Brain pericyte (primary cell): ENCODE measurements at regions not wholly inside any gene's neighbourhood (a gene's known extent, or its start where the extent isn't known, plus 50 kb on each side); places are given as distances from the start of the nearest gene placed in this dataset.

Experiments used
- DNase-seq: peaks from one replicate; pipeline ENCODE4 v3.0.0-alpha.2; 2012; ENCODE audit warnings: low read depth, low spot score

DNA sequence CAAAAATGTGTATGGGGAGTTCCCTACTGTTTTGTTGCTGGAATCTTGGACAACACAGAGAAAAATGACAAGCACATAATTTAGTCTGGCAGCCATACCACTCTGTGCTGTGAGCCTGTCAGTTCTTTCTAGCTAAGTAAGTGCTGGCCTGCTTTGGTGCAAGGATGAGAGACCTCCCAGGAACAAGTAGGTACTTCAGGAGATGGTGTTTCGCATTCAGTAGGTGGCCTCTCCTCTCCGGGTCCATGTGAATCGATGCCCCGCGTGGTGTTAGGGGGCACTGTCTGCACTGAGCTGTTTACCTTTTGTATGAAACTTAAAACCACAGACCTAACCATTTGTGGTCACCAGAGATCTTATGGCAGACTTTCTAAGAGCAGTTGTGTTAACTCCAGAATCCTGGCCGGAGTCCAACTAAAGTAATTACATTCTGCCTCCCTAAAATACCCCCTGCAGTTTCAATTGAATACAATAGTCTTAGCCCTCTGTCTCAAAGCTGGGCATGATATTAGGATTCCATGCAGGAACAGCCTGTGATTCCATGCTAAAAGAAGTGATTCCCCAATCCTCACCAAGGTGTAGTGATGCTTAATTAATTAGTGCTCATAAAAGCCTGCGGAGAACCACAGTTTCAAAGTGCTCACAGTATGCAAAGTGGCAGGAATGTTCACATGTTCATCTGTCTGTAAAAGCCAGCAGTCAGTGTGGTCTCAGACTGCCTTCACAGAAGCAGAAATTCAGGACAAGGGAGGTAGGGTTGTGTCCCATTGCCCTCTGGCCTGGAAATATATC, 64.2 kb downstream of the LLPH start:
- peak; percentile 65 for DNase-seq

DNA sequence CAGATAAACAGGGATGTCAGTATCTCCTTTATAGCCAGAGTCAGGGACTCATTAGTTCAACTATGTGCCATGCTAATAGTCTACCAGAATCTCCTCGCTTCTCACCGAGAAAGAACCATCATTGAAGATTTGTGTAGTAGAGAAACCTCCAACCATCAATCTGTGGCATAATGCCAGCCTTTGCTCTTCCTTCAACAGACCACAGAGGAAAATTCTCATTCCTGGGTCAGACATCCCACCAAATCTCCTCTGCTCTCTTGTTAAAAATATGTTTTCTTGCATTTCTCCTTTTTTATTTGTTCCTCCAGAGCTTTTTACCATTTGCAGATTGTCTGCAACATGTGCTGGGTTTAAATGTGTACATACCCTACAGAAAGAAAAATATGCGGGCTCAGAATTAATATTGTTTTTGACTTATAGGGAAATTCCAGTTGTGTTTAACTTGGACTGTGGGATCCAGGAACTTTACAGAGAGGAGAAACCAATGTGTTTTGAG, 64.9 kb downstream of the LLPH start:
- no peak for DNase-seq

DNA sequence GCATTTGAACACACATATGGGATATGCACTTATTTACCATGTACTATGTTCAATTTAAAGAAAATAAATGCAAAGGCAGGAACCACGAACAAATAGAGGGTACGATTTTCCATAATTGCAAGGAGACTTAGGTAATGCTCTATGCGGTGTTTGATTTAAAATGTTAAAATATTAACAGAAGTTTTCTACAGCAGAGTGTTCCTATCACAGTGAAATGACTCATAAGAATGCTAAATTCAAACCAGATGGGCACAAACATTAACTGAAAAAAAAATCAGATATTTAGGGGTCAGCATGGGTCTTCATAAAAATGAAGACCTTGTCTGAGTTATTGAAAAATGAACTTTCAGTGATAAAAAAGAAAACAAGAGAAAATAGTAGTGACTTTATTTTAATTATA, 65.4 kb downstream of the LLPH start:
- DNase-seq = peak; percentile 27

DNA sequence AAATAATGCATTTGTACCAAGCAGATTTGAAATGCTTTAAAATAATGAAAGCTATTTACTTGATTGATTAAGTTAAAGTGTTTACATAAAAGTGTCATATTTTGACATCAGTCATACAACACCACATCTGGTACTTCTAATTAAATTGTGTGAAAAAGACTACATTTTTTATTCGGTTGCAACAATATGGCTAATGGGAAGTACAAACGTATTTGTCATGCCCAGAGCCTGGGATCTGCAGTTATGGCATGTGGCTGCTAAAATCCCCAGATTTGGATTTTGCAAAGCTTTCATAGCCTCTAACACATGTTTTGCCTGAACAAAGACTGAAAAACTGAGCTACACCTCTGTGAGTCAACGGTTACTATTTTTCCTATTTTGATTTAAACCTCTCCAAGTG, 66.6 kb downstream of the LLPH start:
- no peak for DNase-seq

GRCh38 chr12:66062290-66062625, 68.3 kb downstream of the LLPH start:
- no peak for DNase-seq

GRCh38 chr12:66061557-66062289, 68.8 kb downstream of the LLPH start:
- no peak for DNase-seq

DNA sequence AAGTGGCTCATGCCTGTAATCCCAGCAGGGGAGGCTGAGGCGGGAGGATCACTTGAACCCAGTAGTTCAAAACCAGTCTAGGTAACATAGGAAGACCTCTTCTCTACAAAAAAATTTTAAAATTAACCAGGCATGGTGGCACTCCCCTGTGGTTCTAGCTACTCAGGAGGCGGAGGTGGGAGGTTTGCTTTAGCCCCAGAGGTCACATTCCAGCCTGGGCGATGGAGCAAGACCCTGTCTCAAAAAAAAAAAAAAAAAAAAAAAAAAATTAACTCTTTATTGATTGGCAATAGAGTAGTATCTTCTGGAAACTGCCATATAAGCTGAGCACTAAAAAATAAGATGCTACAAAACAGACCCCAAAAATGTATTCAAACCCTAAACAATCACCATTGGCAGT, 69.5 kb downstream of the LLPH start:
- no peak for DNase-seq

GRCh38 chr12:66060163-66060907, 70.2 kb downstream of the LLPH start:
- no peak for DNase-seq

GRCh38 chr12:66059666-66060065, 70.9 kb downstream of the LLPH start:
- DNase-seq = no peak

DNA sequence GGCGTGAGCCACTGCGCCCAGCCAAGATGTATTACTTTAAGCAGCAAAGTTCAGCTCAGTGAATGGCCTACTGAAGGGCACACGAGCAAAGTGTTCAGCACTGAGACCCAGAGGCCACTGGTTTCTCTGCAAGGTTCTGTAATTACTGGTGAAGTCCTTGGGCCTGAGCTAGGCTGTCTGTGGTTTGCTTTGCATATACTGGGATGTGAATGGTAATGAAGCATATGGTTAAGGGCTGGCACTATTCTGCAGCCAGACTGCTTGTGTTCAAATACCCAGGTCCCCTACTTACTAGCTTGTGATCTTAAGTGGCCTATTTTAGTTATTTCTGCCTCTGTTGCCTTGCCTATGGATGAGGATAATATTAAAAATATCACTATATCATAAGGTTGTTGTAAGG, 72.0 kb downstream of the LLPH start:
- no peak for DNase-seq

- no peak for DNase-seq
These were observed 74.7 kb downstream of the LLPH start for GRCh38 chr12:66055837-66056319.

GRCh38 chr12:66052988-66053615, 77.4 kb downstream of the LLPH start:
- DNase-seq = no peak

- no peak for DNase-seq
These were observed 79.2 kb downstream of the LLPH start for GRCh38 chr12:66051361-66051760.

DNA sequence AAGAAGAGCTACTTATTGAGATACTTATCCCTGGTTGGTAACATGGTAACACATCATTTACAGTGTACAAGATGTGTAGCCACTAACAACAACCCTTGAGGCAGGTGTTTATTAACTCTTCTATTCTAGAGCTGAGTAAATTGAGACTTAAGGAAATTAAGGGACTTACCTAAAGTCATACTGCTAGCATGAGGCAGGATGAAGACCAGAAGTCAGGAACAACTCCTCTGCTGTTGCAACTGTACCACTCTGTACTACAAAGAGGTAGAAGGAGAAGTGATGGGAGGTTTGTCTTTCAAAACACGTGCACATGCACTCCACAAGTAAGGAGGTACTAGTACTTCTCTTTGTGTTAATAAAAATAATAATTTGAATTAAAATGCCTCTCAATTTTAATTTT, 79.9 kb downstream of the LLPH start:
- no peak for DNase-seq

- DNase-seq = no peak
These were observed 80.3 kb downstream of the LLPH start for GRCh38 chr12:66050283-66050576.

DNA sequence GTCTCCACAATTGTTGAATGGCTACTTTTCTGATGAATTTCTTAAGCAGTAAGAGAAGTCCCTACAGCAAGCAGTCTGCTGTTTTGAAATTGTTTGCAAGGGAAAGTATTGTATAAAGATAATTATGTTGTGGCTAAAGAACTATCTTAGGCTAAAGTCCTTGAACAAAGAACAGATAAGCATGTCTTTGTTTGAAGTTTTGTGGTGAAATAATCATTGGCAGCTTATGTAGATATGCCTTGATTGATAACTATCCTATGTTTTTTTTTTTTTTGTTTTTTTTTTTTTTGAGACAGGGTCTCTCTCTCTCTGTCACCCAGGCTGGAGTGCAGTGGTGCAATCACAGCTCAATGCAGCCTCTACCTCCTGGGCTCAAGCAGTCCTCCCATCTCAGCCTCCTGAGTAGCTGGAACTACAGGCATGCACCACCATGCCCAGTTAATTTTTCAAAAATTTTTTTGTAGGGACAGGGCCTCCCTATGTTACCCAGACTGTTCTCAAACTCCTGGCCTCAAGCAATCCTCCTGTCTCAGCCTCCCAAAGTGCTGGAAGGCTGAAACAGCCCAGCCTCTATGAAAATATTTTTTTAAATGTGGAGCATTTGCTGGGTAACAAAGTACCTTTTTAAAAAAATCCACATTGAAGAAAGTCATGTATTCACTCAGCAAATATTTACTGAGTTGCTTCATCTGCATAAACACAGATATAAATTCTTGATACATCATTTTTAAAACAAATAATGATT, 80.8 kb downstream of the LLPH start:
- no peak for DNase-seq

DNA sequence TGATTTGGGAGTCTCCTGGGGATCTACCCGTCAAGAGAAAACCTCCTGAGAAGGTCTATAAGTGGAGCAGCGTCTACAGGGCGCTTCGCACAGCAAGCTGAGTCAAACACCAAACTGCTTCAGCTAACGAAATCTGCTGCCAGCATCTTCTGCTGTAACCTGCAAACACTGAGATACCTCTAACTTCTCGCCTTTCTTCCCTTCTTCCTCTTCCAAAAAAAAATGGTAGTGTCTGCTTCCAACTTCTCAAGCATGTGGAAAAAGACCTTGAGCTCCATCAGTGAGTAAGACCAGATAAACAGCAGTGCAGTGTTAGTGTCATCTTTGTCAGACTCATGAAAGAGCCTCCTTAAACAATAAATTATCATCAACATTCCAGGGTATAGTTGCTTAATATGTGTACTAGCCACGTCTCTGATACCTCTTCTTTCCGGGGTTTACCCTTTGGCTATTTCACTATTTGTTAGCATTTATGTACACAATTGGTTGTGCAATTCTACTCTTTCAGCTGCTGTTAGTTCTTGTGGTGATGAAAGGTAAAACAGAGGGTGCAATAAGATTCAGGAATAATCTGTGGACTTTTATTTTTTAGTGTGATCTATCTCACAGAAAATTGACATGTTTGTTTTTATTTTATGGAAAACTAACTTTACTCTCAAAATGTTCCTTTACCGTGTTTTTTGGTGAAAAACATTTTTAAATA, 81.6 kb downstream of the LLPH start:
- DNase-seq = no peak

DNA sequence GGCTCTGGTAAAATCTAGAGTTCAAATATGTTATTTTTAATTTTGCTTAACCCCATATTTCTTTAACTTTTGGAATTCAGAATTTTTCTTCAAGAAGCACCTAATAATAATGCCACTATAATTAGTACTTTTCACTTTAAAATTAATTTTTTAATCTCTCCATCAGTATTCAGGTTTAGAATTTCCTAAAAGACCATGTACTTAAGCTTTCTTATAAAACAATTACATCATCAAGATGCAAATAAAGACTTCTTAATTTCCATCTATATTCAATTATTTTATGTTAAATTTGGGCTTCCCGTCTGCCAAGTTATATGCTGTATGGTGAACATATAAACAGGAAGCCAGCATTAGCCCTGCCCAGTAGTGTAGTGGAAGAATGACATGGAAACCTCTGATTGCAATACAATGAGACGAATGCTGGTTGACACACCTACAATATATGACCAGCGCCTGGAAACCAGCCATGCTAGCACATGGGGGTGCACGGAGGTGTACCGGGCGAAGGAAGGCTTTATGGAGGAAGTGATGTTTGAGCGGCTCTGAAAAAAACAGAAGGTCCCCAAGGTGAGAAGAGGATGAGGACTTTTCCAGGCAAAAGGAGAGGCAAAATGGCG, 82.2 kb downstream of the LLPH start:
- no peak for DNase-seq

- DNase-seq = no peak
These were observed 83.0 kb downstream of the LLPH start for GRCh38 chr12:66047411-66048021.

DNA sequence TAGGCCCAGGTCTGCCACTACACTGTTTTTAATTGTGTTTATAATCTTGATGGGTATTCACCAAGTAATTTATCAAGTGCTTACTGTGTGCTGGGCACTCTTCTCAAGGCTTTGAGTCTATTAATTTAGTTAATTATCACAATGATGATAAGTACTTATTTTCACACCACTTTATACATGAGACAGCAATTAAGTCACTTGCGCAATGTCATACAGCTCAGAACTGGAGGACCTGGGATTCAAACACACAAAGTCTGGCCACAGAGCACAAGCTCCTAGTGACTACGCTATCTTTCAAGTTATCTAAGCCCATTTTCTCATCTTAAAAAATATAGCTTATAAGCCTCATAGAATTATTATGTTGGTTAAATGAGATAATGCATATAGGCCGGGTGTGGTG, 85.0 kb downstream of the LLPH start:
- no peak for DNase-seq
